Occipital lobe (tissue), 1 donor: ENCODE measurements at regions not wholly inside any gene's neighbourhood (a gene's known extent, or its start where the extent isn't known, plus 50 kb on each side); places are given as distances from the start of the nearest gene placed in this dataset.

ENCODE experiments used
- DNase-seq: peaks from one replicate; lab custom pipeline; 2025; lab: John Stamatoyannopoulos, UW

GRCh38 chr4:24419181-24420034 lies 164.9 kb downstream of the DHX15 start:
- DNase-seq = no peak

- DNase-seq = no peak
Measured at GRCh38 chr4:24417206-24417605, 167.1 kb downstream of the DHX15 start.

- no peak for DNase-seq
Measured at GRCh38 chr4:24416293-24416692, 168.1 kb downstream of the DHX15 start.

GRCh38 chr4:24413311-24413784 lies 171.0 kb downstream of the DHX15 start:
- no peak for DNase-seq

- no peak for DNase-seq
Measured at GRCh38 chr4:24411806-24412205, 172.5 kb downstream of the DHX15 start.

- no peak for DNase-seq
Measured at GRCh38 chr4:24411299-24411698, 173.1 kb downstream of the DHX15 start.

GRCh38 chr4:24408640-24409039 lies 175.7 kb downstream of the DHX15 start:
- no peak for DNase-seq

GRCh38 chr4:24405926-24406325 lies 178.4 kb downstream of the DHX15 start:
- no peak for DNase-seq

- DNase-seq = no peak
Measured at GRCh38 chr4:24405341-24405740, 179.0 kb downstream of the DHX15 start.

- DNase-seq = no peak
Measured at GRCh38 chr4:24404281-24404680, 180.1 kb downstream of the DHX15 start.

GRCh38 chr4:24403265-24403664 lies 181.1 kb downstream of the DHX15 start:
- DNase-seq = peak; percentile 30

- no peak for DNase-seq
Measured at GRCh38 chr4:24400537-24400936, 183.8 kb downstream of the DHX15 start.

- DNase-seq = no peak
Measured at GRCh38 chr4:24396988-24397387, 187.4 kb downstream of the DHX15 start.

- no peak for DNase-seq
Measured at GRCh38 chr4:24395937-24396336, 188.4 kb downstream of the DHX15 start.

- no peak for DNase-seq
Measured at GRCh38 chr4:24394041-24394440, 190.3 kb downstream of the DHX15 start.

GRCh38 chr4:24392613-24393012 lies 191.7 kb downstream of the DHX15 start:
- DNase-seq = no peak

- no peak for DNase-seq
Measured at GRCh38 chr4:24382381-24382780, 202.0 kb downstream of the DHX15 start.

GRCh38 chr4:24380957-24381665 lies 203.2 kb downstream of the DHX15 start:
- DNase-seq = no peak

- no peak for DNase-seq
Measured at GRCh38 chr4:24373704-24374103, 210.7 kb downstream of the DHX15 start.

- DNase-seq = no peak
Measured at GRCh38 chr4:24372881-24373280, 211.5 kb downstream of the DHX15 start.

- no peak for DNase-seq
Measured at GRCh38 chr4:24372341-24372740, 212.0 kb downstream of the DHX15 start.

- DNase-seq = no peak
Measured at GRCh38 chr4:24370421-24370820, 213.9 kb downstream of the DHX15 start.
